NCI-H510A (cell line): ENCODE measurements at regions not wholly inside any gene's neighbourhood (a gene's known extent, or its start where the extent isn't known, plus 50 kb on each side); places are given as distances from the start of the nearest gene placed in this dataset.
"Not testable (repeated sequence)": the region's sequence is repeated elsewhere in the genome, so short reads cannot be mapped to it uniquely, and the experiment has no call there.

ENCODE experiments used
- DNase-seq: peaks from one replicate; lab custom pipeline; 2025; lab: John Stamatoyannopoulos, UW

DNA sequence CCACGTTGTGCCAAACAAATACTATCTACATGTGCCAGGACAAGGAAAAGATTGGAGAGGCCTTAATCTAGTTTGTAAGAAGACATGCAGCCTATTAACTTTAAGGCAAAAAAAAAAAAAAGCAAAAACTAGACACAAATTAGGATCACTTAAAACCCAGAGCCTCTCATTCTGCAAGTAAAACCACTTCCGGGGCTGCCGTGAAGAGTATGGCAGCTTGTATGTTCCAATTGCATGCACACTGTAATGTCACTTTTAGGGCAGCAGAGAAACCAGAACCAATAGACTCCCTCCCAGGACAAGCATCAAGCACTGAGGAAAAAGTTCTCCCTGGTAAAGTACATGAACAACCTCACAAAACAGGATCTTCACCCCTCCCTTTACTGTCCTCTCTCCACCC is 70.6 kb downstream of the RSL24D1 start:
- no peak for DNase-seq

DNA sequence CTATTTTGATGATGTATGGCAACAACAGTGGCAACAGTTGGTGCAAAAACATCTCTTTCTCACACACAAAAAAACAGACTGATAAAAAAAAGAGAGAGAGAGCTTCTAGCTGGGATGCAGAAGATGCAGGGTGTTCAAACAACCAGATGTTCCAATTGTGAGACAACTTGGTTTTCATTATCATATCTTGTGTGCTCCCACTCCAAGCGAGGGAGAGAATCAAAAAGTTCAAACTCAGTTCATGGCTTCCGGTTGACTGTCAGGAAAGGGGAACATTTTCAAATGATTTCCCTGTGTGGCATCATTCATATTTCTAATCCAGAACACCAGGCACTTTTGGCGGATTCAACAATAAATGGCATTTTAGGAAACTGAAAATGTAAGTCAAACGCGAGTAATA is 72.1 kb downstream of the RSL24D1 start:
- no peak for DNase-seq

DNA sequence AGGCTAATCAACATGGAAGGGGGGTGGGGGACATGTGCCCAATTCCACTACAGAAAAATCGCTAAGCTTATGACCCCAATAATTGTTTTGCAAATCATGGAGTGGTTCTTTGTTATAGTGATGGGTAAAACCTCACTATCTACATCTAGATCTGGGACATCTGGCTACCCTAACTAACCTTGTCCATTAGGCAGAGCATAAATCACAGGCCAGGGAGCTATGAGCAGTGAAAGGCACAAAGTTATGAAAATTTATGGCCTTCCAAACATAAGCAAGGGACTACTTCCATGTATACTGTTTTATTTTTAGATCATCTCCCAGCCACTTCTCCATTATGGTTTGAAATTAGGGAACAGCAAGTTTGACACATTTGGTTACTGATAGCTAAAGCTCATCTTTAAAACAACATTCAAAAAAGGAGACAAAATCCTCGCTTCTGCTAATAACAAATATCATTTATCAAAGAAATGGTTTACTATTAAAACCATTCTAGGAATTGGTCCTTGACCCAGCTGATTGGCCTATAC is 78.3 kb downstream of the RSL24D1 start:
- no peak for DNase-seq

DNA sequence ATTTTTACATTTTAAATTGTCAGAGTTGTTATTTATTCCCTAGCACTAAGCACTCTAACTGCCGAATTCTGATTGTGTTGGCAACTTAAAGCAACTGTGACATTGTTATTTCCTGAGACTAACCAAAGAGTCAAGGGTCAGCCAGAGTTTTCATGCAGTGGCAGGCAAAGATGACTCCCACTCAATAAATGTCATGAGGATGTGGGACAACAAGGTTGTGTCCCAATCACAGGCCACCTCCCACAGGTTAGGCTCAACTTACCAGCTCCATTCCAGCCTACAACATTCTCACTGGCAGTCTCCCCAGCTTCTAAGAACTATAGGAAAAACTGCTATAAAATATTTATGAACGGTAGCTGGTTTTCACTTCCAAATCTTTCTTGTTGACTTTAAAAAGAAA is 80.1 kb downstream of the RSL24D1 start:
- DNase-seq: no peak

DNA sequence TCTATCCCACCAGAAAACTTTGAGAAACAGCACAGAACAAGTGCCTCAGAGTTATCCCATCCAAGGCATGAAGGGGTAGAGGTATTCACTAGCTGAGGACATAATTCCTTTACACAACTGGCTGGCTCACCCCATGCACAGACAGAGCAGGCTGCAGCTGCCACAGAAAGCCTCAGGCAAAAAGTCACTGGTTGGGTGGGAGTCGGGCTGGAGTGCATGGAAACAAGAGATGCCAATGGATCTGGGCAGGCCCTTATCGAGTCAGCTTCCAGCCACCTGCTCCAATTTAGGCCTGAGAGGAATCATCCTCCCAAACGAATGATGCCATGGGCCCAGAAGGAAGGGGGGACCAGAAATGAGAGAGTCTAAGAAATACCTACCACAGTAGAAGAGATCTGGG is 83.0 kb downstream of the RSL24D1 start:
- no peak for DNase-seq

DNA sequence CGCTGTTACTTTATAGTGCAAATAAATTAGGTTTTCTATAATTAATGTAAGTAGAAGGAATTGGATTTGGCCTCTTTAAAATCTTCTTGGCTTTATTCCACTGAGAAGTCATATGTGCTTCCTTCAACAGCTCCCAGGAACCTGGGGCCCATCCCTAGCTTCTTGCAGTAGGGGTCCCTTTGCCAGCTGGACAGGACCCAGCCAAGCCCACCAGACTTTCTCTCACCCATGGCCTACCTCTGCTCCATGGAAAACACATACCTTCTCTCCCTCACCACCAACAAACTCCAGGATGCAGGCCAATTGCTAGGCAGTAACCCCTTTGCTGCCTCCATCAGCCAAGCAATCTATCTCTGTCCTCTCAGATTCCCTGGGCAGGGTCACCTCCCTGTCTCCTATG is 84.0 kb downstream of the RSL24D1 start:
- no peak for DNase-seq

DNA sequence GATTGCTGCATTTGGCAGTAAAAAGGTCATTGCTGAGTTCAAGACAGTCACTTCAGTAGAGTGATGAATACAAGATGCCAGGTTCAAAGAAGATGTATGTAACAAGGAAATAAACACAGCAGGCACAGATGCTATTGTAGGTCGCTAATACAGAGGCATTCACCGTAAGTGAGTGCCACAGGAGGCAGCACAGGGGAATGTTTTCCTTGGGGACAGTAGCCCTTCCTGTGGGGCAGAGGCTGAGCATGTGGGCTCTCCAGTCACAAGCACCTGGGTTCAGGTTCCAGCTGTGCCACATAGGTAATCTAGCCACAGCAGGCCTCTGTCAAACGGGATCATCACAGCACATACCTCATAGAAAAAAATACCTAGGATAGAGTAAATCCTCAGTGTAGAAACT is 86.3 kb downstream of the RSL24D1 start:
- no peak for DNase-seq

DNA sequence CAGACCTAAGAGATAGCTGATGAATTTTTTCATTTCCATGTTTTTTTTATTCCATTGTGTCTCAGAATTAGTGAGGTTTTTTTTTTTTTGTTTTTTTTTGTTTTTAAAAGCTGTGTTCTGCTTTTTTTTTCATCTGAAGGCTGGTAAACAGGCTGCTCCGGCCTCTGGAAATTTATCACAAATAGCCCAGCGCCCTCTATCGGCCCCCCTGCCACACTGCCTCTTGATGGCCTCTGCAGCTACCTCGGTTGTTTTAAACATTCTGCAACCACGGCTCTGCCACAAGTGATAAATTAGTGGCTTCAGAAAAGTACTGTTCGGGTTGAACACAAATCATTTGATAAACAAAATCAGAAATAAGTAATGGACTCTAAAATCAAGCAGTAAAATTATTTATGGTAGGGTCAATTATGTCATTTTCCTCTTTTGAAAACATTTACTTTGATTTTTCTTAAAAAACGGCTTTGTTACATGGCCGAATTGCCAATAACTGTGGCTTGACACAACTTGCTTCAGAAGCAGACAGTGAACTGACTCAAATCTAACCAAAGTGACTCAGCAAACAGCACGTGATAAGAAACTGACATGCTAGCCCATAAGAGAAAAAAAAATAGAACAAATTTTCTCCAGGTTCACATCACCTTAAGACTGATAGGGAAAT is 87.8 kb downstream of the RSL24D1 start:
- no peak for DNase-seq

DNA sequence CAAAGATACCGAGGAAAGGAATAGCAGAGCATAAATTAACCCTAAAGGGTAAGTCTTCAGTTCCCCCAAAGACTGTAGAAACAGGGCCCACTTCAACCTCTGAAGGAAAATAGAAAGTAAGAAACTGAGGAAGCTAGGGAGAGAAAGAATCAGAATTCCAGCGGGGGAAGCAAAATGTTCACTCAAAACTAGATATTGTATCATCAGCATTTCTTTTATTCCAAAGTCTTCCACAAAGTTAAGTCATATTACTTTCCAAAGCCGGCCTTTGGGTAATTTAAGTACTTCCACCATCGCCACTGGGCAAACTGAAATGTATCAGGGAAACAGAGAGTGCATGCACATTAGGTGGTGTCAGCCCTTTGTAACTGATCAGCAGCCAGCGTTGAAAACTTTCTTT is 88.3 kb downstream of the RSL24D1 start:
- no peak for DNase-seq

DNA sequence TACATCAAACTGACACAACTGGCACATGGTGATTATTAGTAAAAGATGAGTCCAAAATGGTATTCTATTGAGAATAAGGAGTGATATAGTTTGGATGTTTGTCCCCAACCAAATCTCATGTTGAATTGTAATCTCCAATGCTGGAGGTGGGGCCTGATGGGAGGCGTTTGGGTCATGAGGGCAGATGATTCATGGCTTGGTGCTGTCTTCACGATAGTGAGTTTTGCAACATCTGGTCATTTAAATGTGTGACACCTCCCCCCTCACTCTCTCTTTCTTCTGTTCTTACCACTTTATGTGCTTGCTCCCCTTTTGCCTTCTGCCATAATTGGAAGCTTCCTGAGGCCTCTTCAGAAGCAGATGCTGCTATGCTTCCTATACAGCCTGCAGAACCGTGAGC is 90.6 kb downstream of the RSL24D1 start:
- no peak for DNase-seq

DNA sequence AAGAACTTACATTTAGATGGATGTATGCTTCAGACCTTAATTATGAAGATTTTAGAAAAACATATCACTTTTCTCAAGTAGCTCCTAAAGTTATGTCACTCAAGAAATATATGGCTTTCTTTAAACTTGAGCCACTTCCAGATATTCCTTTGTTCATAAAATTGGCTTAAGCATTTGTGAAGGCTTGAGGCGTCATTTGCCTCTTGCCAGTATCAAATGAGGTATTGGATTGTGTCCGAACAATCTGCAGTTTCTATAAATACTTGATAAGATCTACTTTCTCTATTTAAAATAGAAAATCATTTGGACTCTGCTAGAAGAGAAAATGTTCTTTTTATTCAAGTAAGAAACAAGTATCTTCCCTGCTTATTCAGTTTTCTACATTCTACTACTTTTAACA is 102.6 kb downstream of the RSL24D1 start:
- no peak for DNase-seq

DNA sequence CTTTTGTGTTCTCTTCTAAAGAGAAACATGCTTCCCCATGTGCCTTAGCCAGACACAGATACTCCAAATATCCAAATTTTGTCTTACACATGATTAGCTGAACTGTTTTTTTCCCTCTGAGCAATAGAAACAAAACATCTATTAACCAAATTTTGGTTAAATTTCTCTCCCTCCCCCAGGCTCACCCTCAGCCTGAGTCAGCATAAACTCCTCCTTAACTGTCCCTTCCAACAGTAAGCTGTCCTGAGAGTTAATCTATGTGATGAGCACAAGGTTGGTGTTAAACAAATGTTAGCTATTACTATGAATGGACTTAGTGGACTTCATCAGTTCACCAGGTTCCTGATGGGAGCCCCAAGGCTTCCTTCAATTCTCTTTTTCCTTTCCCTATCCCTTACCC is 108.5 kb downstream of the RSL24D1 start:
- no peak for DNase-seq

DNA sequence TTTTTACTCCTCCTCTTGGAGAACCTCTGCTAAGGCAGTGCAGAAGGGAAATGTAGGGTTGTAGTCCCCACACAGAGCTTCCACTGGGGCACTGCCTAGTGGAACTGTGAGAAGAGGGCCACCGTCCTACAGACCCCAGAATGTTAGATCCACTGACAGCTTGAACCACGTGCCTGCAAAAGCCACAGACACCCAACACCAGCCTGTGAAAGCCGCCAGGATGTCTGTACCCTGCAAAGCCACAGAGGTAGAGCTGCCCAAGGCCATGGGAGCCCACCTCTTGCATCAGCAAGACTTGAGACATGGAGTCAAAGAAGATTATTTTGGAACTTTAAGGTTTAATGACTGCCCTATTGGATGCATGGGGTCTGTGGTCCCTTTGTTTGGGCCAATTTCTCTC is 112.1 kb downstream of the RSL24D1 start:
- no peak for DNase-seq

DNA sequence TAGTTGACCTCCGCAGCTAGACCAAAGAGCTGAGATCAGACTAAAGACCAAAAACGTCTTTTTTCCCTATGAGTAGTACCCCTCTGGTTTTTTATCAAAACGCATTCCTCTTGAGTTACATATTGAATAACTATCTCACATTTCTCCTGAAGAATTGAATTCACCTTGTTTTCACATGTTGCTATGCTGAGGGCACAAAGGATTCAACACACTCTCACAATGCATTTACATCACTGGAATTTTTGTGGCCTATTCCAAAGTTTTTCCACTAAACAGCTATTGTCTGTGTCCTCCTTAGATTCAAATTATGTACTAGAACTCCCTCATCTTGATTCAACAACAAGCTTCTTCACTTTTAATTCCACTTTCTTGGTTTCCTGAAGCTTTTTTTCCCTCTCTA is 112.5 kb downstream of the RSL24D1 start:
- no peak for DNase-seq

DNA sequence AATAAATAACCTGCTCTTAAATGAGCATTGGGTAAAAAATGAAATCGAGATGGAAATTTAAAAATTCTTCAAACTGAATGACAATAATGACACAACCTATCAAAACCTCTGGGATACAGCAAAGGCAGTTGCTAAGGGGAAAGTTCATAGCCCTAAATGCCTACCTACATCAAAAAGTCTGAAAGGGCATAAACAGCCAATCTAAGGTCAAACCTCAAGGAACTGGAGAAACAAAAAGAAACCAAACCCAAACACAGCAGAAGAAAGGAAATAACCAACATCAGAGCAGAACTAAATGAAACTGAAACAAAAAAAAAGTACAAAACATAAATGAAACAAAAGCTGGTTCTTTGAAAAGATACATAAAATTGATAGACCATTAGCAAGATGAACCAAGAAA is 119.7 kb downstream of the RSL24D1 start:
- not testable (repeated sequence) for DNase-seq

DNA sequence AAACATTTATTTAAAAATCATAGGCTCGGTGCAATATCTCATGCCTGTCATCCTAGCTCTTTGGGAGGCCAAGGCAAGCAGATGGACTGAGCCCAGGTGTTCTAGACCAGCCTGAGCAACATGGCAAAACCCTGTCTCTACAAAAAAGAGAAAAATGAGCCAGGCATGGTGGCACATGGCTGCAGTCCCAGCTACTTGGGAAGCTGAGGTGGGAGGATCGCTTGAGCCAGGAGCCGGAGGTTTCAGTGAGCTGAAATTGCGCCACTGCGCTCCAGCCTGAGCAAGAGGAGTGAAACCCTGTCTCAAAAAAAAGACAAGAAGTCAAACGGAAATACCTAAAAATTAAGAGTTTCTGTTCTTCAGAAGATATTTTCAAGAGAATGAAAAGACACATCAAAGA is 122.3 kb downstream of the RSL24D1 start:
- DNase-seq: no peak

DNA sequence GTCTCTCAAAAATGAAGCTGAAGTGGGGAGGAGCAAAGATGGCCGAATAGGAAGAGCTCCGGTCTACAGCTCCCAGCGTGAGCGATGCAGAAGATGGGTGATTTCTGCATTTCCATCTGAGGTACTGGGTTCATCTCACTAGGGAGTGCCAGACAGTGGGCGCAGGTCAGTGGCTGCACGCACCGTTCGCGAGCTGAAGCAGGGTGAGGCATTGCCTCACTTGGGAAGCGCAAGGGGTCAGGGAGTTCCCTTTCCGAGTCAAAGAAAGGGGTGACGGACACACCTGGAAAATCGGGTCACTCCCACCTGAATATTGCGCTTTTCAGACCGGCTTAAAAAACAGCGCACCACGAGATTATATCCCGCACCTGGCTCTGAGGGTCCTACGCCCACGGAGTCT is 132.8 kb downstream of the RSL24D1 start:
- DNase-seq: not testable (repeated sequence)

DNA sequence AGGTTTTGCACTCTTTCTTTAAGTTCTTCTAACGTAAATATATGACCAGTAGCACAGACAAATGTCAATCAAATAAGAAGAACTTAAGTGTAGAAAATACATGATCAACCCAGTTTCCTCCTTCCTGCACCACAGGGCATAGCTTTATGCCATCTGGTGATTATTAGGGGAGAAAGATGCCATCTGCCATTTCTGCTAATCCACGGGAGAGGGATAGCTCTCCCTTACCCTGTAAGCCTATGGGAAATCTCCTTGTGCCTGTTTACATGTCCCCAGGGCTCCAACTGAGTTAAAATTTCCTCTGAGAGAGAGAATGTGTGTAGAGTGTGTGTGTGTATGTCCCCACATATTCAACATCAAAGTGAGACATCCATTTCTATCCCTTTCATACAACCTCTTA is 135.9 kb downstream of the RSL24D1 start:
- DNase-seq: no peak

DNA sequence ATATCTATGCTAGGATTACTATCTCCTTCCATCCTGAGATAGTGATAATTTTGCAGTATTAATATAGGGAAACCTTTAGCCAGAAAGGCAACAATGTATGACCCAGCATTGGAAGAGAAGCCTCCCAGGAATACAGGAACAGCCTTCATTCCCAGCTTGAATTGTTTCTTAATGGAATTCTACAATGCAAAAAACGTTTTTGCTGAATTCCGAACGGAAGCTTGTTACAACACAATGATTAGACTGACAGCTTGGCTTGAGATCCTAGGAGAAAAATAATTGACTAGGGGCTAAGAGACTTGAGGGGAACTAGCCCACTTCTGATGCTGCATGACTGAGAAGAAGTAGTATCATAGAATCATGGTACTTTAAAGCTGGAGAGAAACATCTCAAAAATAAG is 140.2 kb downstream of the RSL24D1 start:
- DNase-seq: no peak

DNA sequence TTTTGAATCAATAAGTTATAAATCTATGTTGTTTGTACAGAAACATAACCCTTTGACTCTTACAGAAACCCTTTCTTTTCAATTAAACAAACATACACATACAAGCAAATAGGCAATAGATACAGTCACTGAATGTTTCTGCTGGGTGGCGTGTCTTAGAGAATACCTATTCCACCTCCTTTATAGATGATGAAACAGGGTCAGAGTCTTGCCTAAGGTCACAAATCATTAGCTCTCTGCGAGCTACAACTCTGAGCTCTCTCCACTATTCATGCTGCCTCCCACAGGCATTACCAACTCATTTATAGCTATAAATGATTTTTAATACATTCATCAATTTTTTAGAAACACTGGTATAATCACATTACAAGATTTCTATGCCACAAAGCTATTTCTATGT is 152.6 kb downstream of the RSL24D1 start:
- no peak for DNase-seq

DNA sequence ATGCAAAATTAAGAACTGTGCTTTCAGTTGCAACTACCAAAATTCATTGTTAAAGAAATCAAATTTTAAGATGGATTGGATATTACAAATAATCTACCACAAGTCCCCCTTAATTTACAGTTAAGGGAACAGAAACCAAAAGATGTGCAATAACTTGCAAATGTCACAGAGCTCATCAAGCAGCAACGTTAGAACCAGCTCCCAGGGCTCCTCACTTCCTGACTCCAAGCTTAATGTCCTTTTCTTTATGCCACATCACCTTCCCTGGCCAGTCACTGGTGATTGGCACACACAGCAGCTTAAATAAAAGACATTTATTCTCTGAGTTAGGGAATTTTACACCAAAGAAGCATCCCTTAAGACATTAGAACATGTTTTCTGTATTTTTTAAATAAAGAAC is 159.7 kb downstream of the RSL24D1 start:
- DNase-seq: no peak

DNA sequence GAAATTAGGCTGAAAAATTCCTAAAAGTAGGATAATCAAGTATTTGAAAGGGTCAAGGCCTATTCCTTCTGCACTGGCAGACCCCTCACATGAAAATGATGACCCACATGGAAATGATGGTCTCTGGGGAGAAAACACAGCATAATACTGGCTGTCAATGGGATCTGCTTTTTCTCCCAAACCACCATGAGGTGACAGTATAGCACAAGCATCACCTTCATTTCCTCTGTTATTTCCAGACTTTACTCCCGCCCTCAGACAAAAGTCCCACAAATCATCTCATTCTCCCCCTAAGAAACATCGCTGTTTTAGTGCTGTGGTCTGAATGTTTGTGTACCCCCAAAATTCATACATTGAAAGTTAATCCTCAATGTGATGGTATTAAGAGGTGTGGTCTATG is 161.0 kb downstream of the RSL24D1 start:
- no peak for DNase-seq

DNA sequence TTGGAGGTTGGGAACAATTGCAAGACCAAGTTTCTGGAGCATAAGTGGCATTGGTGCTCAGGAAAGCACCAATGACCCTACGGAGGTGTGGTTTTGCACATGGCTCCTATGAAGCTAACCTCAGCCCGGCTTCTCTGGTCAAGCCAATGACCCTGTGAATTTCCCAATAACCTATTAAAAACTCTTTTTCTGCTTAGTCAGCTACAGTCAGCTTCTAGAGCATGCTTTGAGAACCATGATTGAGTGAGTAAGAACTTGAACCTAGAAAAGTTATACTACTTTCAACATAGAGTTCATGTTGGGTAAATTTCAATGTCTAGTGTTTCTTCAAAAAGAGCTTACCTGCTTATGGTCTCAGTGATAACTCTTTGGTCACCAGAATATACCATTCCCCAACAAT is 163.2 kb downstream of the RSL24D1 start:
- no peak for DNase-seq

DNA sequence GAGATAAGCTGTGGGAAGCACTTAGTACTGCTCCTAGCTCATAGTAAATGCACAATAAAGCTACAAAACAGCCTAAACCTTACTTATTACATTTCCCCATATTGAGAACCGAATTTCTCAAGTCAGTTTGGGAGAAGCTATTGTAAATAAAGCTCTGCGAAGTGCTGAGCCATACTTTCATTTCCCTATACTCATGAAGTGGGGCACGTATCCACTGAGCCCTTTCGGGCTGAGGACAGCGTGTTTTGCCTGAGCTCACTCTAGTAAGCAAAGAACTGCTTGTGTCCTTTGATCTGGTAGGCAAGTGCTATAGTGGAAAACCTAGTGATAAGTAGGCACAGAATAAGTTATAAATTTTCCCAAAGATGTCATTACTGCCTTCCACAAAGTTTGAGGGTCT is 165.0 kb downstream of the RSL24D1 start:
- DNase-seq: no peak

DNA sequence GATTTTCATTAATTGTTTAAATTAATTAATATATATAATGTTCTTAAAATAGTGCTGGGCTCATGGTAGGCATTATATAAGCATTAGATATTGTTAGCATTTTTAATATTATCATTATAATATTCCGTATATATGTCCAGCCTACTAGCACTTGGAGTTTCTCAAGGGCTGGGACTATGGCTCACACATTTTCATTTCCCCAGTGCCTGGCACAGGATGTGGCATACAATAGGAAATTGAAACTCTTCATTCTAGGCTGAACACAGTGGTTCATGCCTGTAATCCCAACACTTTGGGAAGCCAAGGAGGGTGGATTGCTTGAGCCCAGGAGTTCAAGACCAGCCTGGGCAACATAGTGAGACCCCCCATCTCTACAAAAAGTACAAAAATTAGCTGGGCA is 170.4 kb downstream of the RSL24D1 start:
- DNase-seq: no peak
